Naive thymus-derived CD8-positive, alpha-beta T cell (primary cell): ENCODE measurements at regions not wholly inside any gene's neighbourhood (a gene's known extent, or its start where the extent isn't known, plus 50 kb on each side); places are given as distances from the start of the nearest gene placed in this dataset.

Source experiments
- ATAC-seq, 2 donors: fragments of 150-1000 bp; cut with Tn5 transposase in 1 of 2; sonication (Bioruptor Pico), chemical (Tn5 transposase) in 1 of 2; 1 replicate in 1 of 2; 2 replicates in 1 of 2; pipeline ENCODE4 v1.10.0; 2021; ENCODE audit warnings: mild to moderate bottlenecking in 2 of 2, moderate library complexity in 2 of 2
- POLR2A ChIA-PET: fragments of 350-600 bp; sonication (Branson Sonifier 250); formaldehyde crosslinking; loops from one replicate; lab custom pipeline; 2021; ENCODE audit warnings: antibody characterized with exemption; lab: Charles Lee
- DNase-seq, 10 donors: peaks; one replicate each; pipeline versions ENCODE4 v3.0.0 to v3.0.0-alpha.2; 2020 to 2022
- H3K27ac Mint-ChIP-seq, 10 donors: one replicate each; pipeline ENCODE4 v1.8.0; 2020 to 2022; ENCODE audit warnings: mild to moderate bottlenecking in 10 of 10, mixed read lengths in 10 of 10, moderate library complexity in 4 of 10, inconsistent platforms in 1 of 10
- H3K27me3 Mint-ChIP-seq, 5 donors: one replicate each; pipeline ENCODE4 v1.8.0; 2021 to 2022; ENCODE audit warnings: mixed read lengths in 5 of 5
- H3K36me3 Mint-ChIP-seq, 3 donors: one replicate each; pipeline ENCODE4 v1.8.0; 2020 to 2022; ENCODE audit warnings: mixed read lengths in 3 of 3, mild to moderate bottlenecking in 2 of 3, inconsistent platforms in 1 of 3
- H3K4me1 Mint-ChIP-seq, 4 donors: one replicate each; pipeline ENCODE4 v1.8.0; 2021 to 2022; ENCODE audit warnings: mixed read lengths in 4 of 4
- H3K4me3 Mint-ChIP-seq, 10 donors: one replicate each; pipeline ENCODE4 v1.8.0; 2020 to 2022; ENCODE audit warnings: mild to moderate bottlenecking in 10 of 10, mixed read lengths in 10 of 10, moderate library complexity in 6 of 10, inconsistent platforms in 1 of 10
- H3K9me3 Mint-ChIP-seq, 9 donors: one replicate each; pipeline ENCODE4 v1.8.0; 2020 to 2022; ENCODE audit warnings: mixed read lengths in 9 of 9, mild to moderate bottlenecking in 3 of 9, inconsistent platforms in 1 of 9, moderate library complexity in 1 of 9

DNA sequence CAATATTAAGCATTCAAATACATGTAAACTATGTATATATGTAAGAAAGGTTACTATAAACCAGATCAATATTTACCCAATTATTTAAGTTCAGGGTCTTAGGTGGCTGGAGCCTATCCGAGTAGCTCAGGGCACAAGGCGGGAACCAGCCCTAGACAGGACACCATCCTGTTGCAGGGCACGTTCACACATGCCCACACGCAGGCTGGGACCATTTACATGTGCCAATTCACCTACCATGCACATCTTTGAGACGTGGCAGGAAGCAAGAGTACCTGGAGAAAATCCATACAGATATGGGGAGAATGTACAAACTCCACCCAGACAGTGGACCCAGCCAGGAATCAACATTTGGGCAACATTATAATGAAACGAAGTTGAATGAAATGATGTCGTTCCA lies 263.0 kb upstream of the E2F7 start:
- POLR2A ChIA-PET = no interaction called here
- DNase-seq = no peak
- H3K36me3 Mint-ChIP-seq = peaks cover 0 to 7% (median 3%) of the 10 kb centered on the region in 3 donors
- no peak overlapping the region for H3K27ac Mint-ChIP-seq
- H3K4me1 Mint-ChIP-seq = peaks cover 7 to 16% (median 13%) of the 10 kb centered on the region in 4 donors
- H3K27me3 Mint-ChIP-seq = peaks cover 22 to 62% (median 38%) of the 10 kb centered on the region in 5 donors
- no peak for ATAC-seq
- H3K9me3 Mint-ChIP-seq = peaks cover 0 to 5% (median 0%) of the 10 kb centered on the region in 9 donors
- no peak overlapping the region for H3K4me3 Mint-ChIP-seq

DNA sequence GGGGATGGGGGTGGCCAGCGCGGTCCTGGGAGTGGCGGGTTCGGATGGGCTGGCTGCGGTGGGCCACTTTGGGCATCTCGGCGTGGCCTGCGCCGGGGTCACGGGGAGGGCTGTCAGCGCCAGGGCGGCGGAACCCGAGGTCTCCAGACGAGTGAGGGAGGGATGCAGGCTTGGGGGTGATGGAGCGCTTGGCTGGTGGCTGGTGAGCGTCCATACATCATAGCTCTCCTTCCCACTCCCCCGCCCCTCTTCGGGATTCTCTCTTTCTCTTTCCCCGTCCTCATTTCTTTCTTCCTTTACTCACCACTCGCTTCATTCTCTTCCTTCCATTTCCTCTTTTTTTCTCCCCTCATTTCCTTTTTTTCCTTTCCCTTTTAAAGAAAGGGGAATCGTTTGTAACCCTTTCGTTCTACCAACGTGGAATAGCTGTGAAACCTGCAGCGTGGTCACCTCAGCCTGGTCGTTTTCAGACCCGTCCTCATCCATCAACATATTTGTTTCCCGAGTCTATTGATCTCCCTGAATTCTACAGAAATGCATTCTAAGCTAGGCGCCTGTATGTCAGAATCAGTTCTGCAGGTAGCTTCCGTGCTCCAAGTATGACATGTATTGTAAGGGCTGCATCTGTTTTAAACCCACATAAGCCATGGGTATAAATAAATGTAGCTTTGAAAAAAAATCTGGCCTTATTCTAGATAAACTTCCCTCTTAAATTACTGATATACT lies 260.3 kb upstream of the E2F7 start:
- Mint-ChIP-seq H3K9me3 (peaks cover 0 to 6% (median 0%) of the 10 kb centered on the region in 9 donors), H3K27me3 (peaks cover 34 to 80% (median 50%) of the 10 kb centered on the region in 5 donors), H3K27ac (peak overlapping the region in 1 of 10 donors; percentile 57), H3K4me1 (peaks cover 7 to 16% (median 13%) of the 10 kb centered on the region in 4 donors), H3K4me3 (peak overlapping the region in 8 of 10 donors; percentile 2 to 65 (median 42)), H3K36me3 (peaks cover 0 to 7% (median 3%) of the 10 kb centered on the region in 3 donors)
- DNase-seq (no peak), ATAC-seq (no peak)
- POLR2A ChIA-PET = no interaction called here

DNA sequence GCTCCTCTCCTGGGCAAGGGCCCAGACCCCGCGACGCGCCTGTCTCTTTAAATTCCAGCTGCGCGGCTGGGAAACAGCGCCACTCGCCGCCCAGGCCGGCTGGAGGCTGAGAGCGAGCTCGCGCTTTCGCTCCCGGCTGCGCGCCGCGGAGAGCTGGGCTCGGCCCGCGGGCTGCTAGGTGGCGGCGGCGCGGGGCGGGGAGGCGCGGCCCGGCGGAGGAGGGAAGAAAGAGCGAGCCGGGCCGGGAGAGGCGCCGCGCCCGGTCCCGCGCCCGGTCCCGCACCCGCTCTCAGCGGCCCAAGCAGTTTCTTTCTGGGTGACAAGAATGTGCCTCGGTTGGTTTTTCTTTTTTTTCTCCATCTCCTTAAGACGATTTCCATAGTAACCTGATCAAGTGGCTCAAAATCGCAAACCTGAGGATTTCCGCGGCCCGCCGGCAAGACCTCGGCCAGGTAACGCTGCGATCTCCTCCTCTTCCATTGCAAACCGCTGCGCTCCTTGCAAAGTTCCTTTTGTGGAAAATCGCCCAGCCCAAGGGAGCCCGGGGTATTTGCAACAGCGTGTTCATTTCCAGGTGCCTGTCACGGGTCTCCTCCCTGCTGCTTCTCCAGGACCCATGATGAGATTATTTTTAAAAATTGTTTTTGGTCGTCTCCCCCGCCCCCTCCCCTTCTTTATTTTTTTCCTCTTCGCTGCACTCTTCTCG lies 259.5 kb upstream of the E2F7 start:
- ATAC-seq (no peak), DNase-seq (no peak)
- POLR2A ChIA-PET = no interaction called here
- Mint-ChIP-seq H3K27ac (no peak overlapping the region), H3K4me3 (peak overlapping the region in 7 of 10 donors; percentile 36 to 66 (median 46)), H3K27me3 (peaks cover 34 to 80% (median 50%) of the 10 kb centered on the region in 5 donors), H3K9me3 (peaks cover 0 to 6% (median 0%) of the 10 kb centered on the region in 9 donors), H3K36me3 (peaks cover 0 to 7% (median 3%) of the 10 kb centered on the region in 3 donors), H3K4me1 (peaks cover 7 to 16% (median 13%) of the 10 kb centered on the region in 4 donors)

DNA sequence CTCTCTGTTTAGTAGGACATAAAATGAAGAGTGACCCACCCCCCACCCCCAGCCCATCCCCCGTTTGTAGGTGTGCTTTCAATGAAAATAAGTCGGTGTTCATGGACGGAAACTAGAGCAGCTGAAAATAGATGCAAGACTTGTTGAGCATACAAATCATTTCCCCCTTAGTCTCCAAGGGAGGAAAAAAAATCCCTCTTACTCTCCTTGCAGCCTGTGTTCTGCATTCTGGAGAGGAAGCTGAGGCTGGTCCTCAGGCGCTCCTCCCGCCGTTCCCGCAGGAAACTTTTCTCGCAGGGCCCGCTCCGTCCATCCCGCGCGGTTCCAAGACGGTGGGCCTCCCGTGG lies 259.0 kb upstream of the E2F7 start:
- POLR2A ChIA-PET = no interaction called here
- Mint-ChIP-seq H3K4me1 (peaks cover 7 to 16% (median 13%) of the 10 kb centered on the region in 4 donors), H3K9me3 (peaks cover 0 to 6% (median 0%) of the 10 kb centered on the region in 9 donors), H3K27ac (no peak overlapping the region), H3K4me3 (peak overlapping the region in 3 of 10 donors; percentile 22 to 27 (median 25)), H3K36me3 (peaks cover 0 to 7% (median 3%) of the 10 kb centered on the region in 3 donors), H3K27me3 (peaks cover 34 to 77% (median 50%) of the 10 kb centered on the region in 5 donors)
- no peak for DNase-seq
- ATAC-seq = no peak

DNA sequence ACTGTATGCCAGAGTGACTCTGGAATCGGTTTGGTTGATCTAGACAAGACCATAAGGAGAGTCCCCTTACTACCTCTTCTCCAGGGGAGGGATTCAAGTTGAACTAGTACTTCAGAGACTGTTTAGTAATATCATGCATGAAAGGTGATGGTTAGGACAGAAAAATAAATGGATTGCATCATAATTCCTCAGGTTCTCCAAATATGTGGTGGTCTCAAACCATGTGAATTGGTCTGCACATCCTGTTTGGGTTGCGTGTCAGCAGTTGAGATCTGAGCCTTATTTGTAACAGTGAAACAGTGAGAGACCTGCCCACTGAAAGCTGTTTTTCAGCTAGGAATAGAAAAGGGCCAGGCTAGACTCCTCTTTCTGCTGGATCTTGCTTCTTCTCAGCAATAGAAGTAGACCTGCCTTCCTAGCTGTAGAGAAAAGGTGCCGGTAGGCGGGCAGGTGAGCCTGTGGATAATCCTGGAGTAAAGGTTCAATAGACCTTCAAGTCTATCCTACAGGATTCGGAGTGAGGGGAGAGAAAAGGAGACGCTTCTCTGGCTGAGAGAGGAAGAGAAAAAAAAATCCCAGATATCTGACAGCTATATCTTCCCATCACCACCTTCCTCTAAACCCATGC lies 258.5 kb upstream of the E2F7 start:
- POLR2A ChIA-PET = no interaction called here
- H3K27ac Mint-ChIP-seq = no peak overlapping the region
- peak overlapping the region in 3 of 10 donors; percentile 22 to 37 (median 27) for H3K4me3 Mint-ChIP-seq
- peaks cover 0 to 6% (median 0%) of the 10 kb centered on the region in 9 donors for H3K9me3 Mint-ChIP-seq
- no peak for ATAC-seq
- peaks cover 7 to 16% (median 13%) of the 10 kb centered on the region in 4 donors for H3K4me1 Mint-ChIP-seq
- H3K36me3 Mint-ChIP-seq = peaks cover 0 to 7% (median 3%) of the 10 kb centered on the region in 3 donors
- no peak for DNase-seq
- H3K27me3 Mint-ChIP-seq = peaks cover 34 to 72% (median 49%) of the 10 kb centered on the region in 5 donors

DNA sequence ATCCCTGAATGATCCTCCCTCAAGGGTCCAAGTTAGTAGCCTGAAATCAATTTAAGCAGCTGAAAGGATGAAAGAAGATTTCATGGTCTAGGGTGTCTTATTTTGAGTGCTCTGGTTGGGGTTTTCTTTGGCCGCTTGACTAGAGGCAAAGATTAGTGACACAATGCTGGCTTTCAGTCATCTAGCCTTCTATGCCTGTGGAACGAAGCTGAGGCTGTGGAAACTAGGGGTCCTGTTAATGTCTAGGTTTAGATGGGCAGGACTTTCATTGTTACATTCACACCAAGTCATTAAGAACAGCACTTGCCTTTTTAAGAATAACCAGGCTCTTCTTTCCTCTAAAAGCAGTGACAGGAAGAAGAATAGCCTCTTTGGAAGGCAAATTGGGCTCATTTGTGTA lies 253.8 kb upstream of the E2F7 start:
- H3K36me3 Mint-ChIP-seq = no peaks in the 10 kb centered on the region
- no peak overlapping the region for H3K27ac Mint-ChIP-seq
- H3K4me3 Mint-ChIP-seq = no peak overlapping the region

DNA sequence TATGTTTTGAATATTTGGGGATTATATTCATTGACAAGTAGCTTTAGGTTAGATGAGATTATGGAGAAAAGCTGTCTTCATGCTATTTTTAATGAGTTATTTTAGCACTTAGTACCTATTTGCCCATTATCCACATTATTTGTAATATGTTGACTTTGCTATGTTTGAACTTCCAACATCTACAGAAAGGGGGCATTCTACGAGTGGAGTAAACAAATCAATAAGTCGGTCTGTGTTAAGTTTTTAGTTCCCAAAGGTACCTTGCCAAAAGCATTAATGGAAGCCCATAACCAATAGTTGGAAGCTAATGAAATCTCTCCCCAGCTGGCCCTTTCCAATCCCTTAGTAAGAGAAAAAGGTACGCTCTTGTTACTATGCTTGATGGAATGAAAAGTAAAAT lies 250.0 kb upstream of the E2F7 start:
- Mint-ChIP-seq H3K36me3 (no peaks in the 10 kb centered on the region), H3K4me1 (peaks cover 0 to 2% (median 0%) of the 10 kb centered on the region in 4 donors), H3K27me3 (peaks cover 0 to 7% (median 5%) of the 10 kb centered on the region in 5 donors), H3K9me3 (peaks cover 0 to 2% (median 0%) of the 10 kb centered on the region in 9 donors), H3K27ac (no peak overlapping the region), H3K4me3 (no peak overlapping the region)
- DNase-seq = no peak
- POLR2A ChIA-PET = no interaction called here
- no peak for ATAC-seq

More for the DNA sequence above, 253.8 kb upstream of the E2F7 start:
- peaks cover 0 to 3% (median 0%) of the 10 kb centered on the region in 9 donors for H3K9me3 Mint-ChIP-seq
- H3K27me3 Mint-ChIP-seq = peaks cover 18 to 27% (median 22%) of the 10 kb centered on the region in 5 donors
- DNase-seq (no peak), ATAC-seq (no peak)
- POLR2A ChIA-PET = no interaction called here
- peaks cover 0 to 2% (median under 1%) of the 10 kb centered on the region in 4 donors for H3K4me1 Mint-ChIP-seq

DNA sequence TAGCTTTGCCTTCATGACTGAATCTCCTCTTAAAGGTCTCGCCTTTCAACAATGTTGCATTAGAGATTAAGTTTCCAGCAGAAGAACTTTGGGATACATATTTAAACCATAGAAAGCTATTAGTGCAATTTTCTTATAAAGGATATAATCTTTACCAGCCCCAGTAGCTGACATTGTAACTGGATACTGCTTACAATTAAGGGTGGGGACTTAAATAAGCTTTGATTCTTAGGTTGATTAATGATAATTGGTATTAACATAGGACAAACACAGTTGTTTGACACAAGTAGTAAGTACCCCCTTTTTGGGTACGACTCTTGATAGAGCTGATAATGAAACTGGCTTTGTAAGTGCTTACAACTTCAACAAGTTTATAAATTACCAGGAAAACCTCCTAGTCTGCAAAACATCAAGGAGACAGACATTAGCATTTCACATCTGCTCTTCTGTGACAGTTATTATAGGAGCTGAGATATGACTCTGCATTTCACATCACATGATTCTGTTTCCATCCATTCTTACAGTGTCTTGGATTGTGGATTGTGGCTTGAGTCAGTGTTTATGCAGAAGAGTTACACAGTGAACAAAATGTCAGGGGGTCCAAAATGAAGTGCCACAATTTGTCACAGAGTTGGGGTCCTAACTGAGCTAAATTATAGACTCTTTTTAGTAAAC lies 249.1 kb upstream of the E2F7 start:
- POLR2A ChIA-PET = no interaction called here
- H3K4me1 Mint-ChIP-seq = peaks cover 0 to 2% (median 0%) of the 10 kb centered on the region in 4 donors

DNA sequence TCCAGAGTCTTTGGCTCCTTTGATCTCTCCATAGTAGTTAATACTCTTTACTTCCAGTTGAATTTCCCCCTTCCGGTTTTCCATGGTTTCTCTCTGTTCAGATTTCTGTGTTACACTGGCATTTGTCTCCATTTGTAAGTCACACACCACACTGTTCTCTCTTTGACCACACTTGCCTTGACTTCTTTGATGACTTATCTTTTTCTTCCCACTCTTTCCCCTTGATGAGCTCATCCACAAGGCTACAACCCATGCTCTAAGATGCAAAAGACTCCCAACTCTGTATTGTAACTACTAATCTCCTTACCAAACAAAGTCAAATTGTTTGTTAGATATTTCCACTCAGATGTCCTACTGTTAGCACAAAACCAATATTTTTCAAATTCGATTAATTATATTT lies 242.7 kb upstream of the E2F7 start:
- no peaks in the 10 kb centered on the region for H3K27me3 Mint-ChIP-seq
- no peak overlapping the region for H3K27ac Mint-ChIP-seq
- H3K36me3 Mint-ChIP-seq = no peaks in the 10 kb centered on the region
- no peak for ATAC-seq
- POLR2A ChIA-PET = no interaction called here
- DNase-seq = no peak
- H3K4me1 Mint-ChIP-seq = no peaks in the 10 kb centered on the region
- peaks cover 0 to 7% (median 0%) of the 10 kb centered on the region in 9 donors for H3K9me3 Mint-ChIP-seq
- no peak overlapping the region for H3K4me3 Mint-ChIP-seq

More for the DNA sequence above, 249.1 kb upstream of the E2F7 start:
- Mint-ChIP-seq H3K27me3 (peaks cover 0 to 7% (median 3%) of the 10 kb centered on the region in 5 donors), H3K4me3 (no peak overlapping the region), H3K27ac (no peak overlapping the region), H3K36me3 (no peaks in the 10 kb centered on the region), H3K9me3 (peaks cover 0 to 2% (median 0%) of the 10 kb centered on the region in 9 donors)
- DNase-seq (no peak), ATAC-seq (no peak)

DNA sequence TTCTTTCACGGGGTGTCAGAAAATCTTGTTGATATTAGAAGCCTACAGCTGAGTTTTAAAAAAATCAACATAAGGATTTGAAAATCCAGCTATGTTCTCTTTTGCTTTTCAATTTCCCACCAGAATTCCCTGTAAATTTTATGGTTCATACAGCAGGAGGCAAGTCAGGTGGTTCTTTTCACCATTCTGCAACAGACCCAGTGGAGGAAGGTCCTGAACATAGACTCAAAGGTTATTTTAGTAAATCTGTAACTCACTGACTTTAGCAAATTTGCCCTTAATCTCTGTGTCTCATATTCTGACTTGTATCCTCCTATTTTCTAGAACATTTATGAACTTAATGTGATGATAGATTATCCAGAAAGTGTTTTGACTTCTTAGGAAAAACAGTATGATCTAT lies 235.4 kb upstream of the E2F7 start:
- POLR2A ChIA-PET = no interaction called here
- no peak overlapping the region for H3K4me3 Mint-ChIP-seq
- peaks cover 0 to 9% (median 0%) of the 10 kb centered on the region in 9 donors for H3K9me3 Mint-ChIP-seq
- H3K36me3 Mint-ChIP-seq = no peaks in the 10 kb centered on the region
- DNase-seq (no peak), ATAC-seq (no peak)
- no peak overlapping the region for H3K27ac Mint-ChIP-seq
- H3K27me3 Mint-ChIP-seq = peaks cover 0 to 4% (median 0%) of the 10 kb centered on the region in 5 donors
- H3K4me1 Mint-ChIP-seq = no peaks in the 10 kb centered on the region

DNA sequence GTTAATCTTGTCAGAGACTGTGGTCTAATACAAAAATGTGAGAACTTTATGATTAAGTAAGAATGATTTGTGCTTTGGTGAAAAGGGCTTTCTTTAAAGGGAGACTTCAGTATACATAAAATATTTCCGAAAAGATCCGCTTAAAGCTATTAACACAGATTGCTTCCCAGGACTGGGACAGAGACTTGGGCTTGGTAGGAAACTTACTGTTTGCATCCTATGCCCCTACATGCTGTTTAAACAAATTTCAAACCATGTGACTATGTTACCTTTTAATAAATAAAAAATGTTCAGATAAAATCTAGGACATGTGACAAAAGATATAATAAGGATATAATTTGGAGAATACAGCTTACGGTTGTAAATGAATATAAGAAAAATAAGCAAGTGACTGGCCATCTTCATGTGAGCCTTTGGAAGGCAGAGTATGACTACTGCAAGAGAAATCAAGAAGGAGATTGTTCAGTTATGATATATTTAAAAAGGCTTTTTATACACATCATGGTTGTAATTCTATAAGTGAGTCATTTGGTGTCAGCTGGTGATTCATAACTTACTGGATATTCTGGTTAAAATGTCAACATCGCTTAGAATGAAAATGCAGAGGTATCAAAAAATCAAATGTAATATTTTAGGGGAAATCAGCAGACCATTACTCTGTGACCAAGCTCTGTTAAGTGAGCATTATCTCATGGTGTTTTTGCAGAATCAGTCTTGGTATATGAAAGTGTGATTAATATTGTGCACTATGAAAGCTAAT lies 234.7 kb upstream of the E2F7 start:
- Mint-ChIP-seq H3K36me3 (no peaks in the 10 kb centered on the region), H3K9me3 (peaks cover 0 to 9% (median 0%) of the 10 kb centered on the region in 9 donors), H3K27ac (no peak overlapping the region), H3K27me3 (peaks cover 0 to 7% (median 0%) of the 10 kb centered on the region in 5 donors), H3K4me1 (no peaks in the 10 kb centered on the region), H3K4me3 (no peak overlapping the region)
- DNase-seq (no peak), ATAC-seq (no peak)
- POLR2A ChIA-PET = no interaction called here

DNA sequence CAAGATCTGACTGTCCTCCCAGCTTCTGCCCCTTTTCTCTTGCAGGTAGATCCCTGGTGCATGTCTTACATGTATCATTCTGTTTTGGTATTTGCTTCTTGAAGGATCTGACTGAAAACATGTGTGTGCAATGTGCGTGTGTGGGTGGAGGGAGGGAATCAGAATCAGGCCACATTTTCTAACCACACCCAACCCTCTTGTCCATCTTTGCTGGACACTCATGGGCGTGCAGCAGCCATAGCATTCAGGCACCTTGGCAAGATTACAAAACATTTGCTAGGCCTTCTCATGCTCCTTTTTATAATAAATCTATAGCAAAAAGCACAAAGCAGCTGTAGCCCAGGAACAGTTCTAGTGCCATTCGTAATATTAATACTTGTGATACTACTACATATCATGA lies 233.6 kb upstream of the E2F7 start:
- H3K27ac Mint-ChIP-seq = no peak overlapping the region
- H3K9me3 Mint-ChIP-seq = peaks cover 0 to 9% (median 0%) of the 10 kb centered on the region in 9 donors
- no peak overlapping the region for H3K4me3 Mint-ChIP-seq
- no peaks in the 10 kb centered on the region for H3K36me3 Mint-ChIP-seq
- no peak for DNase-seq
- POLR2A ChIA-PET = no interaction called here
- H3K4me1 Mint-ChIP-seq = no peaks in the 10 kb centered on the region
- no peak for ATAC-seq
- H3K27me3 Mint-ChIP-seq = peaks cover 0 to 9% (median 0%) of the 10 kb centered on the region in 5 donors
